HG02981 (cell line): ENCODE measurements at regions not wholly inside any gene's neighbourhood (a gene's known extent, or its start where the extent isn't known, plus 50 kb on each side); places are given as distances from the start of the nearest gene placed in this dataset.

Source experiments
- ATAC-seq: cut with Tn5 transposase; IDR thresholded peaks from one replicate; pipeline ENCODE4 v1.9.1; 2021; ENCODE audit warnings: mild to moderate bottlenecking, moderate library complexity; ENCODE audit not compliant: unreplicated experiment

DNA sequence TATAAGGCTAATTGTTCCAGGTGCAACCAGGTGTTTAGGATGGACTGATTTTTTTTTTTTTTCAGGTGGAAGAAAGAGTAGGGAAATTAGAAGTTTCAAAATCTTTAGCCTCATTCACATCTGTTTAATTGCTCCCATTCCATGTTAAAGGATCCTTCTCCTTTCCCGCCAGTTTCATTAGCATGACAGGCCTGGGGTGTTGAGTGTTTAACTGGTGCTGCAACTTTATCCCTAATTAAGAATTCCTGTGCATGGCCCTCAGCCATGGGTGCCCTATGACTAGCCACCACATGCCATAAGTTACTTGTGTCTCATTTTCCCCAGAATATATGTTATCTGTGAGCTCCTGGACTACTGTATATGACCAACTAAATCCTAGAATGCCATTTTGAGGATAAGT lies 501.4 kb downstream of the NSUN3 start:
- ATAC-seq = no peak

DNA sequence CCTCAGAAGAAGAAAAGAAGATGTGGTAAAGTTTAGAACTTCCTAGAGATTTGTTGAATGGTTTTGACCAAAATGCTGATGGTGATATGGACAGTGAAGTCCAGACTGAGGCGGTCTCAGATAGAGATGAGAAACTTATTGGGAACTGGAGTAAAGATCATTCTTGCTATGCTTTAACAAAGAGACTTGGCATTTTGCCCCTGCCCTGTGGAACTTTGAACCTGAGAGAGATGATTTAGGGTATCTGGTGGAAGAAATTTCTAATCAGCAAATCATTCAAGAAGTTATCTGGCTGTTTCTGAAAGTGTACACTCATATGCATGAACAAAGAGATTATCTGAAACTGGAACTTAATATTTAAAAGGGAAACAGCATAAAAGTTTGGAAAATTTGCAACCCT lies 505.2 kb downstream of the NSUN3 start:
- no peak for ATAC-seq

DNA sequence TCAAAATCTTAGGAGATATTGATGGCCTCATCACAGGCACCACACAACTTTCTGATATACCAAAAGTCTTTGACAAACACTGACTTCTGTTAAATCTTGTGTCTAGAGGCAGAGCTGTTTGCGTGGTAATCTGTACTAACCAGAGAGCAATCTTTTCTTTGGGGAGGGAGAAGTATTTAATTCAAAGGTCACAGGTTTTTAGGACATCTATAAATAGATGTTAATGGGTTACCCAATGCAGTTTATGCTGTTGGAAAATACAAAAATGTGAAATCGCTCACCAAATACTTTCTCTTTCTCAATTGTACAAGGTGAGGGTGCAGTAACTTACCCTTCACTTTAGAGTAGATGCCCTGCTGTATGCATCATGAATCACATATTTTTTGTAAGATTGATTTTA lies 510.5 kb downstream of the NSUN3 start:
- ATAC-seq = no peak

DNA sequence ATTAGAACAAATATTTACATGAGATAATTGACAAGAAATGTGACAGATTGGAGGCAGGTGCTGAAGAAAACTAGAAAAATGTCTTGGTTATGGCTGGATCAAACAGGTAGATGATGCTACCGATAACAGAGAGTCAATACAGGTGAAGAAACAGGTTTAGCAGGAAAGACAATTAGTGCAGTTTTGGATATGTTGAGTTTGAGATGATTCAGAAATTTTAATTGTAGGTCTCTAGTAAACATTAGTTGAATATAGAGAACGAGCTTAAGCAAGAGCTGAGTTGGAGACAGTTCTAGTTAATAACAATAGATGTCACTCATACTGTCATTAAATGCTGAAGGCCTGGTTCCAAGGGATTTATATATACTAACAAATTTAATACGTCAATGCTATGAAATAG lies 524.4 kb downstream of the NSUN3 start:
- ATAC-seq = no peak

DNA sequence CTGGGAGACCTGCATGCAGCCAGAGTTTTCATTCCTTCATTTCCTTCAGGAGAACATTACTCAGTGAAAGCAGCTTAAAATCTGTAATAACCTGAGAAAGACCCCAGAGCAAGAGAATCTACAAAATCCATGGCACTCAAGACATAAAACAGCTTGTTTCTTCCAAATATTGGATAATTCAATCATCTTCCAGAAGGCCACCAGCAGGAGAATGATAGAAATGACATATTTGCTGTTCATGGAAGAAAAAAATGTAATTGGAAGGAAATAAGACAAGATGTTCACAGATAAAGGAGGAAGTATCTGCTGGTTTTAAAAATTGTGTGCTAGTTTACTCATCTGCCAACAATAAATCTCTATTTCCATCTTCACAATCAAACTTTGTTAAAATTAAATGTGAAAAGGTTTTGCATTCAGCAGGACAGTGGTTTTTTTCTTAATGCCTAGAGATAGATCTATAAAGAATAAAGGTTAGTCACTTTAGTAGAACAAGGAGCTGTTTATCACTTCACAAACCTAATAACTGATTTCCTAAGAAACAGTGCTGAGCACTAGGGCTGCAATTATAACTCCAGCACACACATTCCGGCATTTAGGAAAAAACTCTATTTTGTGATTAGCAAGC lies 530.8 kb downstream of the NSUN3 start:
- no peak for ATAC-seq

DNA sequence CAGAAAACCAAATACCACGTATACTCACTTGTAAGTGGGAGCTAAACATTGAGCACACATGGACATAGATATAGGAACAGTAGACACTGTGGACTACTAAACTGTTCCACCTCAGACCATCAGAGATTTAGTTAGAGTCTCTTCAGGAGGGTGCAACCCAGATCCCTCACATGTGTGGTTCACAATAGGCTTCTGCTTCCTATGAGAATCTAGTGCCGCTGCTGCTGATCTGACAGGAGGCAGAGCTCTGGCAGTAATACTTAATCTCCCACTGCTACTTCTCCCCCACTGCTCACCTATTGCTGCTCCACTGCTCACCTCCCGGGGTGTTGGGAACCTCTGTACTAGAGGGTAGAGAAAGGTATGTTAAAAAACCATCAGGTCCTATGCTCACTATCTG lies 533.3 kb downstream of the NSUN3 start:
- ATAC-seq = no peak

DNA sequence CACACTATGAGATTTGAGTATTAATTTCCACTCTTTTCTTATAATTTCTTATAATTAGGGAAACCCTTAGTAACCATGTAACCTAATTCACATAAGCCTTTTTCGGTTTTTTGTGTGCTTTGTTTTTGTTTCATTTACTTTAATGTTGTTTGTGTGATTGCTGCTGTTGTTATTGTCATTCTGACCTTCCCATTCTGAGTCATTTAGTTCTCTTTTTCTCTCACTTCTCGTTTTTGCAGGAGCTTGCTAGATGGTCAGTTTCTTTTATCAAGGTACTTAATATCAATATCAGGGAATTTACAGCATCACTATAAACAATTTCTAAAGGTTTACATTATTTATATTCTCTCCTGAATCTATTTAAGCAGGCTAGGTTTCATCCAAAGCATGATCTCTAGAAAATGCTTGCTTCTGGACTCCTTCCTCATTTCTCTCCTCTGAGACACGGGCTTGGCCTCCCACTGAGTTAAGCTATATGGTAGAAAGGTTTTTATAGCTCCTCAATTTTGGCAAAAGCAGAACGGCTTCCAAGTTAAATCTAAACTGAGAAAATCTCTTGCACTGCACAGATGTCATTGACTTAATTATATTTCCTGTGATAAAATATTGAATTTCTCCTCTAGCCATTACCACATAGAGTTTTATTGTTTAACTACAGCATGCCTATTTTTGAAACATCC lies 534.2 kb downstream of the NSUN3 start:
- ATAC-seq = no peak

DNA sequence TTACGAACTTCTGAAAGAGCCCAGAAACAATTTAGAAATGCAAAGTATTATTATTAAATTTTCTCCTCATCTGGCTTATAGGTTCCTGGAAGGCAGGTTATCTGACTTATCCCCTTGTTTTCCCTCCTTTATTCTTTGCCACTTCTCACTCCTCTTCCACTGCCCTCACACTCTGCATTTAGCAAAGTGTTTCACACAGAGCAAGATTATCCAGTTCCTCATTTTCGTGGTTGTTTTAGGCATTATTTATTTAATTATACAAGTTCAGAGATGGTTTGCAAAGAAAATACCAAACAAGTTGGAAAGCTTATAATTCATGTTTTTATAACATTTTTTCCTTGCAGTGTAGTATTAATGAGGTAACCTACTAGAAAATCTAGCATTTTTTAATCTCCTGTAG lies 544.9 kb downstream of the NSUN3 start:
- ATAC-seq = no peak

DNA sequence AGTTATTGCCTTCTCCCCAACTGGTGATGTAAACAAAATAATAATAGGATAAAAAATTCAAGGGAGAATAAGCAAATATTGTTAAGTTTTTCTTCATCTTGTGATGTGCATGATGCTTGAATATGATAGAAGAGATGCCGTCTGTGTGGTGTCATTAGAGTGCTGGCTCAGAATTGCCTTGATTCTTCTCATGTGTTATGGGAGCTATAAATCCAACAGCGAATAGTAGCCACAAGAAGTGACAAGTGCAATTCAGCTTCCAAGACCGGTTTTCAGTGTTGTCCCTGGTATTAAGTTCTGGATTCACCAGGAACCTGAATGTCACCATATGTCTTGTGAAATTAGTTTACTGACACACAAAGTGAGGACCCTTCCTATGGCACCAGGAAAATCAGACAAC lies 547.0 kb downstream of the NSUN3 start:
- no peak for ATAC-seq

DNA sequence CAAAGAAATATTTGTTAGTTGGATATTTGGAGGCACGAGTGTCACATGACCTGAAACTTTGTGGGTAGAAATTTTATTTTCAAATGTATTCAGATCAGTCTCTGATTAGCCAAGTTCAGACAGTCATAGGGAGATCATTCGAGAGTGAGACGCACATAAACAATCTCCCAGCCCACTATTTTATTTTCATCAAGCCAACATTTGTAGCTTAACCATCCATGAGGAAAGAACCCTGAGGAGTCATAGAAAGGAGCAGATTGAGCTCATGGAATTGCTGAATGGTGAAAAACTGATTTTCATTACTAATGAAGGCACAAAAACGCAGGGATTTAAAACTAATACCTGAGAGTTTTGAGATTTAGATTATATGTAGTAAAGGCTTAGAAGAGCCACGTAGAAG lies 548.7 kb downstream of the NSUN3 start:
- no peak for ATAC-seq

DNA sequence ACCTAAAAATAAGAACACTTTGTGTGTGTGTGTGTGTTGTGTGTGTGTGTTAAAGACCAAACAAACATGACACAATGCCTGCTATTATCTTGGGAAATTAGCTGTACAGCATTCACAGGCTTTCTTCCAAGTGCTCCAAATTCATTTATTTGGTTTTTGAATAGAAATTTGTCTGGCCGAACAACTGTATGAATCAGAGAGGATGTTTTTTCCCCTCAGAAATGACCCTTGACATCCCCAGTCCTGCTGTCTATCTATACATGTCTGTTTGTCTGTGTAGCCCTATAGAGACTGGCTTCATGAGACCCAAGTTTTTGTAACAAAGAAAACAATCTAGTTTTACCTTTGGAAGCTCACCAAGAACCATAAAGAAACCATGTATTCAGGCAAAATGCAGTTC lies 549.8 kb downstream of the NSUN3 start:
- ATAC-seq = no peak

DNA sequence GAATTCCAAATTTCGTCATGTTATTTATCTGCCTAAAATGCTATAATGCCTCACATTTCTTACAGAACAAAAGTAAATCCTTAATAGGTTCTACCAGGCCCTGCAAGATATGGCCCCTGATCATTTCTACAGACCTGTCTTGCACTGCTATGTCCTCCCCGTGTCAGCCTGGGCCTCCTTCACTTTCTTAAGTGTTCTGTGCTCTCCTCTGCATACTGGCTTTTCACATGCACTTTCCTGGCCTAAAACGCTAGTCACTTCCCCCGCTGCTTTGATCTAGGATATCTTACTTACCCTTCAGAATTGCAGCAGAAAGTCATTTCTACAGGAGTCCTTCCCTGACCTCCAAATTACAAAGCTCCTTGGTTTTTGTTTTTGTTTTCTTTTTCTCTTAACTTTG lies 551.3 kb downstream of the NSUN3 start:
- ATAC-seq = no peak

DNA sequence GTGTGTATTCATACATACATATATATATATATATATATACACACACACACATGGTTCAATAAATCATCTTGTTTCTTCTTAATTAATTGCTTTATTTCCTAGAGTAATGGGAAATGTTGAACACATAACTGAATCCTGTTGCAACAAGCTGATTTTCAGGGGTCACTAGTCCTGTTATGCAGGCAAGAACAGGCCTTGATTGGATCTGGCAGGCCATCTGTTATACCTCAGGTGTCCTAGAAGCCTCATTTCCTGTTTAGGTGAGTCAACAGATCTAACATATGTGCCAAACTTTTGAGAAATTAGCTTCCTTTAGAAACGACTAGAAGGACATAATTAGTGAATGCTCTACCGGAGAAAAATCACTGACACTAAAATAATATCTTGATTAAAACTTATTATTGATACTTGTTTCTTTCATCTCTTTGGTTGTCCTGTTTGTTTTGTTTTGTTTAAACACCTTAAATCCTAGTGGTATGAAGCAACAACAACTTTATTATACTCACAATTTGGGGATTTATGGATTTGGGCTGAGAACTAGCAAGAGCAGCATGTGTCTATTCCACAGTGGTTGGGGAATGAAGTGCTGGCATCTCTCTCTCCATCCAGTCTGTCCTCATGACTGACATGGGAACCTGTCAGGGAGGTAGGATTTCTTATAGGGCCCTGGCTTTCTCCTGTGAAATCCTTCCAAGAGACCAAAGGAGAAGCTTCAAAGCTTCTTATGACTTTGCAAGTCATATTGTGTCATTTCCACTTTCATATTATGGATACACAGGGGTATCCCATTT lies 552.6 kb downstream of the NSUN3 start:
- ATAC-seq = no peak

DNA sequence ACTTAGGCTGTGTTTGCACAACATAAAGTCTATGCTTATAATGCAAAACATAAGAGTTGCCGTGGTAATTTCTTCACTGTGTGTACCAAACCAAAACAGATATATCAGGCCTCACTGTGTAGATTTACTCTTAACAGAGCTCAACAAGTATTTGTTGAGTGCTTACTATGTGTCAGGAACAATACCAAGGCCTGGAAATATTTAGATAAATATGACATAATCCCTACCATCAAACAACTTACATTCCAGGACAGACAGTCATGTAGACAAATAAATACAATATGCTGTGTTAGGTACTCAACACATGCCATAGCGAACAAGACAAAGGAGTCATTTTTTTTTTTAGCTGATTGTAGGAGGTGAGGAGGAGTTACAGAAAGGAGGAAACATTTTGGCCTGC lies 554.0 kb downstream of the NSUN3 start:
- ATAC-seq = no peak

DNA sequence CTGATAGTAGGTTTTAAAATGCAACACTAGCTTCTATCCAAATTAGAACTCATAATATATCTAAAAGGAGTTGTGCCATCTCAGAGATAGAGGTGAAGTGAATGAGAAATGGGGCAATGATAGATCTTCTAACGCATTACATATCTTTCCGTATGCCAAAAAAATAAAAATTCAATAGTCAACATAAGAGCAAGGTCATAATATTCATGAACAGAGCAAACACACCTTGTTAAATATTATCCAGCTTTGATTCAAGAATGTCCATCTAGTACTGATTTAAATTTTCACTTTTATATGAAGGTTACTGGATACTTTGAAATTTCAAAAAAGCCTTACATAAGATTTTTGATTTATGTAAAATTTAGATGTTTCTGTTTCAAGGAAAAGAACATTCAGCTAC lies 554.5 kb downstream of the NSUN3 start:
- no peak for ATAC-seq

DNA sequence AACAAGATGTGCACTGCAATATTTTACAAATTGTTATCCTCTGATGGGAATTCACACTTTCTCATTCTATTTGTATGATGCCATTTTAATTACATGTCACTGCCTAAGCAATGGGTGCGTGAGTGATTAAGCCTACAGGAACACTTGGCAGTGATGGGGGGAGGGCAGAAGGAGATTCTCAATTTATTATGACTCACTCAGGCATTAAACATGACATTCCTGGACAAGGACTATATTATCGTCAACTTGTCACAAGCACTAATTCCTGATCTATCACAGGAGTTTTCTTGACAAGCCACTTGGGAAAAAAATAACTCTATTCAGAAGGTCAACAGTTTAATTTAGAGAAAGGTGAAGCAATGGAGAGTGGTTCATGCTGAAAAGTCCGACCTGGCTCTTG lies 556.8 kb downstream of the NSUN3 start:
- no peak for ATAC-seq

DNA sequence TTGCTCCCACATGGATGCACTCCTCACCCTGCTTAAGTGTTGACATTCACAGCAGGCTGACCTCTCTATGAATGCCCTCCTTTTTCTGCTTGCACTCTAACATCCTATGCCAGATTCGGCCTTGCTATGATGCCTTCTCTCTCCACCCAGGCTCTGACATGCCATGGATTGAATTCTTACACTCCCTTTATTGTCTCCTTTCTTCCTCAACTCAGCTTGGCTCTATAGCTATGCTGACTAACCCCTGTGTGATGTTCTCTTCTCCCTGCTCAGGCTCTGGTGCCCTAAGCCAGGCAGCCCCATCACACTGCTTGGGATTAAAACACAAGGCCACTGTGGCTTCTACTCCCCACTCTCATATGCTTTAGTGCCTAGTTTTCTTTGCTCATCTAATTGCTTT lies 563.7 kb downstream of the NSUN3 start:
- ATAC-seq = no peak

DNA sequence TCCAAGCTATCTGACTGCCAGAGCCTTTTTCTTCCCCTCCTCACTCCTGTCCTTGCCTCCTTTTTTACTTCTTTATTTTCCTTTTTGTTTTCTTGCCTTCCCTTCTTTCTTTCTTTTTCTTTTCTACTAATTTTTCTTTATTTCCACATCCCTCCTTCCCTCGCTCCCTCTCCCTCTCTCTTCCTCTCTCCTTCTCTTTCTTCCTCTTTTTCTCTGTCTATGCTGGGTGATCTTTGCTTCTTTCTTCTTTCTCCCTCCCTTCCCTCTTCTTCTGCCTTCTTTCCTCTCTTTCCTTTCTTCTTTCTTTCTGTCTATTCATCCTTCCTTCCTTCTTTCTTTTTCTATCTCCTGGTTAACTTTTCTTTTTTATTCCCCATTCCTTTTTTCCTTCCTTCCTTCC lies 564.8 kb downstream of the NSUN3 start:
- no peak for ATAC-seq

DNA sequence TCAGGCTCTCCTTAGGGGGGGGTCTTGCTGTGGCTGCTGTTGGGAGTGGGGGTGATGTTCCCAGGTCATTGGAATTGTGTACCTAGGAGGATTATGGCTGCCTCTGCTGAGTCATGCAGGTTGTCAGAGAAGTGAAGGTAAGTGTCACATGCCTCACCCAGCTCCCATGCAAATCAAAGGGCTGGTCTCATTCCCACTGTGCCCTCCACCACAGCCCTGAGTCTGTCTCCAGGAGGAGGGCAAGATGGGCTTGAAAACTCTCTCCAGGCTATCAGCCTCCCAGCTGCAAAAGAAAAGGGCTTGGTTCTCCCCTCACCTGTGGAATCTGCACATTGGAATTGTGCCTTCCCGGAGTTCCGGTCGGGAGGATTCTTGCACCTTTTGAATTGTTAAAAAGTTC lies 580.5 kb downstream of the NSUN3 start:
- no peak for ATAC-seq

DNA sequence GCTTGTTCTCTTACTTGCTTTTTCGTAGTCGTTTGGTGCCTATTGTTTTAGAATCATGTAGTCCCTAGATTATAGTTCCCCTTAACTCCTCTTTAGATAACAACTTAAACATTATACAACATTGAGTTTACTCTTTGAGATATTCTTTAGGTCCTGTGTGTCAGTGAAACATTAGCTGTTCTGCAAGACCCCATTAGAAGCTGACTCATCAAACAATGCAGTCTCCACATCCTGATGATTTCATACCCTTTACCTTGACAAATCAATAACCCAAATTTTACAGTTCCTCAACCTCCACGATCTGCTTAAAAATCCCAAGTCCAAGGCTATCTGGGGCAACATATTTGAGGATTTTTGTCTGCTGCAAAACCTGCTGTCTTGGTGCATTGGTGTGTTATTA lies 582.9 kb downstream of the NSUN3 start:
- ATAC-seq = no peak

DNA sequence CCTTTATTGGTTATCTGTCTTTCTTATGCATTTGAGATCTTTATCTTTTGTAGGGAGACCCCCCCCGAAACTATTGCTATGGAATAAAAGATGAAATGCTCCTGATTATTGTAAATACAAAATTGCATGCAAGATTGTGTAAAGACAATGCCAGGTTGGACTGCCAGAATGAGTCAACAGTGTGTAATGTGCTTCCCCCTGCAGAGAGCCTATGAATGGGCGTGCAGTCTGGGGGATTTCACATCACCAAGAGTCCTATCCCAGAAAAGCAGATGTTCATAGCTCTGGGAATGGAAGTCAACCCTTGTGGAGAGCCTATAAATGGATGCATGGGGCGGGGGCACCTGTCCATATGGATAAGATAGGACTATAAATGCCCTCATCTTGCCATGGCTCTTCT lies 584.3 kb downstream of the NSUN3 start:
- no peak for ATAC-seq
